ENCODE measurements at regions not wholly inside any gene's neighbourhood (a gene's known extent, or its start where the extent isn't known, plus 50 kb on each side); places are given as distances from the start of the nearest gene placed in this dataset.
"Not testable (repeated sequence)": the region's sequence is repeated elsewhere in the genome, so short reads cannot be mapped to it uniquely, and the experiment has no call there.

- DNase-seq = not testable (repeated sequence)
Measured at GRCh38 chr2:87468429-87468981, 279.4 kb upstream of the PLGLB2 start.

- DNase-seq = not testable (repeated sequence)
Measured at GRCh38 chr2:87469180-87470151, 278.4 kb upstream of the PLGLB2 start.

- DNase-seq = not testable (repeated sequence)
Measured at GRCh38 chr2:87470381-87471380, 277.2 kb upstream of the PLGLB2 start.

- DNase-seq = not testable (repeated sequence)
Measured at GRCh38 chr2:87471478-87471877, 276.4 kb upstream of the PLGLB2 start.

- DNase-seq = not testable (repeated sequence)
Measured at GRCh38 chr2:87476223-87476872, 271.5 kb upstream of the PLGLB2 start.

- DNase-seq = not testable (repeated sequence)
Measured at GRCh38 chr2:87476936-87477335, 271.0 kb upstream of the PLGLB2 start.

GRCh38 chr2:87477669-87478428, 270.0 kb upstream of the PLGLB2 start:
- not testable (repeated sequence) for DNase-seq

GRCh38 chr2:87478911-87479310, 269.0 kb upstream of the PLGLB2 start:
- not testable (repeated sequence) for DNase-seq

GRCh38 chr2:87483093-87483680, 264.7 kb upstream of the PLGLB2 start:
- not testable (repeated sequence) for DNase-seq

GRCh38 chr2:87484363-87484762, 263.5 kb upstream of the PLGLB2 start:
- DNase-seq = not testable (repeated sequence)

- DNase-seq = not testable (repeated sequence)
Measured at GRCh38 chr2:87485455-87485854, 262.4 kb upstream of the PLGLB2 start.

GRCh38 chr2:87485884-87486283, 262.0 kb upstream of the PLGLB2 start:
- DNase-seq = not testable (repeated sequence)

GRCh38 chr2:87486413-87486812, 261.5 kb upstream of the PLGLB2 start:
- not testable (repeated sequence) for DNase-seq

GRCh38 chr2:87488021-87488420, 259.9 kb upstream of the PLGLB2 start:
- not testable (repeated sequence) for DNase-seq

GRCh38 chr2:87488991-87489390, 258.9 kb upstream of the PLGLB2 start:
- DNase-seq = not testable (repeated sequence)

GRCh38 chr2:87494846-87495245, 253.0 kb upstream of the PLGLB2 start:
- not testable (repeated sequence) for DNase-seq

GRCh38 chr2:87495455-87495854, 252.4 kb upstream of the PLGLB2 start:
- DNase-seq = not testable (repeated sequence)

GRCh38 chr2:87496036-87497006, 251.6 kb upstream of the PLGLB2 start:
- DNase-seq = not testable (repeated sequence)

GRCh38 chr2:87497135-87497534, 250.8 kb upstream of the PLGLB2 start:
- not testable (repeated sequence) for DNase-seq

GRCh38 chr2:87497700-87498099, 250.2 kb upstream of the PLGLB2 start:
- DNase-seq = not testable (repeated sequence)

Data from activated T-cell treated with anti-CD3 and anti-CD28 coated beads, Interleukin-2, amount 50 U/mL, for 1 hour (primary cell).